ENCODE measurements at regions not wholly inside any gene's neighbourhood (a gene's known extent, or its start where the extent isn't known, plus 50 kb on each side); places are given as distances from the start of the nearest gene placed in this dataset.

GRCh38 chr12:115898670-115899069 lies 378.8 kb downstream of the MED13L start:
- TF ChIP-seq BCL3 (IDR thresholded peaks at IDR 0.05) = no peak
- TF ChIP-seq ZSCAN20 (CRISPR knock-in tag; IDR thresholded peaks at IDR 0.05) = no peak
- peak in 1 of 2 experiments; percentile 10; a peak in 1 of 5 replicates for TF ChIP-seq RAD21 (conservative IDR thresholded peaks at IDR 0.05 in 1 of 2, IDR thresholded peaks at IDR 0.05 in 1 of 2)
- no peak for TF ChIP-seq ELK1 (IDR thresholded peaks at IDR 0.05; ENCODE audit: low read depth, low read length)
- no peak for TF ChIP-seq MAX (IDR thresholded peaks at IDR 0.05)
- TF ChIP-seq EP300 (IDR thresholded peaks at IDR 0.05) = no peak
- TF ChIP-seq CTCF (IDR thresholded peaks at IDR 0.05) = 0 out of 3 replicates have a peak, but pooled peaks have one; percentile 11
- TF ChIP-seq PBX3 (IDR thresholded peaks at IDR 0.05) = no peak

All from A549 (cell line).